ENCODE measurements at regions not wholly inside any gene's neighbourhood (a gene's known extent, or its start where the extent isn't known, plus 50 kb on each side); places are given as distances from the start of the nearest gene placed in this dataset.

DNA sequence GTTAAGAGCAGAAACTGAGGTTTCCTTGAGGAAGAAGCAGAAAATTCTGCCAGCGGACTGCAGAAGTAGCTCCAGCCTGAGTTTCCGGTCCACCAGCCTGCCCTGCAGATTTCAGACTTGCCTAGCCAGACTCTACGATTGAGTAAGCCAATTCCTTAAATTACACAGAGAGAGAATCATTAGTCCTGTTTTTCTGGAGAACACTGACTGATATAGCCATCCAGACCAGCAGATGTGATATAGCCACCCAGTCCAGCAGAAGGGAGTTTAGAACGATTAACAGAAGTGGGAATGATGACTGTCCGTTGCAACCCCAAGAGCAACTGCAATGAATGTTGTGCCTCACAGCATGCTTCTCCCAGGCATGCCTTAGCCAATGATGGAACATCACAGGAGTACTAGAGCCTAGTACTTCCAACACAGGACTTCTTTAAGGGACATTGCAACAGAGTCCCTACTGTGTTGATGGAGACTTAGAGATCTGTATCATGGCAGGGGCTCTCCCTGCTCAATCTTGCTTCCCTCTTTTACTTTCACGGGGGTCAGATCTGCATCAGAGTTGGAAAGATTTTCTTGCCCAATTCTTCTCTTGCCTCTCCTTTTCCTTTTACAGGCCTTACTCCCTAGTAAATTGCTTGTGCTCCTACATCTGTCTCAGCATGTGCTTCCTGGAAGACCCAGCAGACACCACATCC, 264.6 kb upstream of the CLNK start:
- POLR2A ChIA-PET = no interaction called here
- Mint-ChIP-seq H3K27me3 (ENCODE audit: low read depth) (peaks cover 19% of the 10 kb centered on the region), H3K4me1 (no peaks in the 10 kb centered on the region), H3K9me3 (peaks cover 87% of the 10 kb centered on the region), H3K36me3 (peaks cover 58% of the 10 kb centered on the region), H3K4me3 (no peak overlapping the region), H3K27ac (no peak overlapping the region)
- CTCF ChIA-PET = no interaction called here
- no peak for ATAC-seq
- TF ChIP-seq GRHL2 (CRISPR knock-in tag; IDR thresholded peaks at IDR 0.05; ENCODE audit: insufficient replicate concordance, severe bottlenecking) (no peak), NR1H2 (CRISPR knock-in tag; IDR thresholded peaks at IDR 0.05) (no peak), TEAD4 (CRISPR knock-in tag; IDR thresholded peaks at IDR 0.05) (no peak), SMAD3 (CRISPR knock-in tag; IDR thresholded peaks at IDR 0.05; ENCODE audit: borderline replicate concordance) (no peak), ZNF512 (CRISPR knock-in tag; IDR thresholded peaks at IDR 0.05; ENCODE audit: borderline replicate concordance) (no peak), MYBL2 (CRISPR knock-in tag; IDR thresholded peaks at IDR 0.05) (no peak), USF2 (CRISPR knock-in tag; IDR thresholded peaks at IDR 0.05) (no peak), RORB (CRISPR knock-in tag; IDR thresholded peaks at IDR 0.05) (no peak), CBFB (CRISPR knock-in tag; IDR thresholded peaks at IDR 0.05; ENCODE audit: low read depth) (no peak), NR2C2 (CRISPR knock-in tag; IDR thresholded peaks at IDR 0.05) (no peak), PRRX2 (CRISPR knock-in tag; IDR thresholded peaks at IDR 0.05) (no peak), OVOL2 (CRISPR knock-in tag; IDR thresholded peaks at IDR 0.05; ENCODE audit: borderline replicate concordance) (no peak)
- TF ChIP-seq, protein P1, sequence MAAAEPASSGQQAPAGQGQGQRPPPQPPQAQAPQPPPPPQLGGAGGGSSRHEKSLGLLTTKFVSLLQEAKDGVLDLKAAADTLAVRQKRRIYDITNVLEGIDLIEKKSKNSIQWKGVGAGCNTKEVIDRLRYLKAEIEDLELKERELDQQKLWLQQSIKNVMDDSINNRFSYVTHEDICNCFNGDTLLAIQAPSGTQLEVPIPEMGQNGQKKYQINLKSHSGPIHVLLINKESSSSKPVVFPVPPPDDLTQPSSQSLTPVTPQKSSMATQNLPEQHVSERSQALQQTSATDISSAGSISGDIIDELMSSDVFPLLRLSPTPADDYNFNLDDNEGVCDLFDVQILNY (CRISPR knock-in tag; IDR thresholded peaks at IDR 0.05) = no peak
- TF ChIP-seq, protein P2, sequence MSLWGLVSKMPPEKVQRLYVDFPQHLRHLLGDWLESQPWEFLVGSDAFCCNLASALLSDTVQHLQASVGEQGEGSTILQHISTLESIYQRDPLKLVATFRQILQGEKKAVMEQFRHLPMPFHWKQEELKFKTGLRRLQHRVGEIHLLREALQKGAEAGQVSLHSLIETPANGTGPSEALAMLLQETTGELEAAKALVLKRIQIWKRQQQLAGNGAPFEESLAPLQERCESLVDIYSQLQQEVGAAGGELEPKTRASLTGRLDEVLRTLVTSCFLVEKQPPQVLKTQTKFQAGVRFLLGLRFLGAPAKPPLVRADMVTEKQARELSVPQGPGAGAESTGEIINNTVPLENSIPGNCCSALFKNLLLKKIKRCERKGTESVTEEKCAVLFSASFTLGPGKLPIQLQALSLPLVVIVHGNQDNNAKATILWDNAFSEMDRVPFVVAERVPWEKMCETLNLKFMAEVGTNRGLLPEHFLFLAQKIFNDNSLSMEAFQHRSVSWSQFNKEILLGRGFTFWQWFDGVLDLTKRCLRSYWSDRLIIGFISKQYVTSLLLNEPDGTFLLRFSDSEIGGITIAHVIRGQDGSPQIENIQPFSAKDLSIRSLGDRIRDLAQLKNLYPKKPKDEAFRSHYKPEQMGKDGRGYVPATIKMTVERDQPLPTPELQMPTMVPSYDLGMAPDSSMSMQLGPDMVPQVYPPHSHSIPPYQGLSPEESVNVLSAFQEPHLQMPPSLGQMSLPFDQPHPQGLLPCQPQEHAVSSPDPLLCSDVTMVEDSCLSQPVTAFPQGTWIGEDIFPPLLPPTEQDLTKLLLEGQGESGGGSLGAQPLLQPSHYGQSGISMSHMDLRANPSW (CRISPR knock-in tag; conservative IDR thresholded peaks at IDR 0.05; ENCODE audit: low read depth) = no peak
- TF ChIP-seq, protein P3, sequence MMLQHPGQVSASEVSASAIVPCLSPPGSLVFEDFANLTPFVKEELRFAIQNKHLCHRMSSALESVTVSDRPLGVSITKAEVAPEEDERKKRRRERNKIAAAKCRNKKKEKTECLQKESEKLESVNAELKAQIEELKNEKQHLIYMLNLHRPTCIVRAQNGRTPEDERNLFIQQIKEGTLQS (CRISPR knock-in tag; conservative IDR thresholded peaks at IDR 0.05) = no peak
- no peak for DNase-seq (ENCODE audit: low spot score)

- ChIA-PET POLR2A (no interaction called here), CTCF (no interaction called here)
- Mint-ChIP-seq H3K9me3 (peaks cover 90% of the 10 kb centered on the region), H3K4me1 (no peaks in the 10 kb centered on the region), H3K27me3 (ENCODE audit: low read depth) (peaks cover 19% of the 10 kb centered on the region), H3K4me3 (no peak overlapping the region), H3K27ac (no peak overlapping the region), H3K36me3 (peaks cover 61% of the 10 kb centered on the region)
- no peak for ATAC-seq
- no peak for TF ChIP-seq ETV6 (CRISPR knock-in tag; IDR thresholded peaks at IDR 0.05)
- no peak for TF ChIP-seq MXD4 (CRISPR knock-in tag; IDR thresholded peaks at IDR 0.05; ENCODE audit: borderline replicate concordance)
- DNase-seq (ENCODE audit: low spot score) = no peak
Observed at GRCh38 chr4:10947898-10948297, 263.3 kb upstream of the CLNK start.
